Smooth muscle cell (in vitro differentiated cells): ENCODE measurements at regions not wholly inside any gene's neighbourhood (a gene's known extent, or its start where the extent isn't known, plus 50 kb on each side); places are given as distances from the start of the nearest gene placed in this dataset.

Experiments
- DNase-seq: peaks from one replicate; lab custom pipeline; 2025; ENCODE audit not compliant: unreplicated experiment; lab: John Stamatoyannopoulos, UW
- H2AFZ ChIP-seq: fragments of 200-600 bp; sonication (generic); 2 replicates; pipeline ENCODE4 v1.6.0; 2016; ENCODE audit warnings: antibody characterized with exemption, low read depth, mild to moderate bottlenecking
- H3F3A ChIP-seq: fragments of 200-600 bp; sonication (generic); 2 replicates; pipeline ENCODE4 v1.6.0; 2017; ENCODE audit warnings: antibody characterized with exemption, low read depth
- H3K27ac ChIP-seq: fragments of 200-600 bp; sonication (generic); 2 replicates; pipeline ENCODE4 v1.5.1; 2016; ENCODE audit warnings: low read depth, mild to moderate bottlenecking
- H3K27me3 ChIP-seq: fragments of 200-600 bp; sonication (generic); 2 replicates; pipeline ENCODE4 v1.6.1; 2016; ENCODE audit warnings: low read depth, mild to moderate bottlenecking
- H3K36me3 ChIP-seq: fragments of 200-600 bp; sonication (generic); 2 replicates; pipeline ENCODE4 v1.5.1; 2016; ENCODE audit warnings: low read depth
- H3K4me1 ChIP-seq: fragments of 200-600 bp; sonication (generic); 2 replicates; pipeline ENCODE4 v1.5.1; 2016; ENCODE audit warnings: low read depth
- H3K4me2 ChIP-seq: fragments of 200-600 bp; sonication (generic); 2 replicates; pipeline ENCODE4 v1.6.0; 2016; ENCODE audit warnings: mild to moderate bottlenecking
- H3K4me3 ChIP-seq: fragments of 200-600 bp; sonication (generic); 2 replicates; pipeline ENCODE4 v1.5.1; 2016; ENCODE audit warnings: mild to moderate bottlenecking
- H3K79me2 ChIP-seq: fragments of 200-600 bp; sonication (generic); 2 replicates; pipeline ENCODE4 v1.6.0; 2016; ENCODE audit warnings: low read depth, mild to moderate bottlenecking
- H3K9ac ChIP-seq: fragments of 200-600 bp; sonication (generic); 2 replicates; pipeline ENCODE4 v1.6.0; 2016; ENCODE audit warnings: low read depth
- H3K9me3 ChIP-seq: fragments of 200-600 bp; sonication (generic); replicated peaks from 2 replicates; pipeline ENCODE4 v1.5.1; 2016; ENCODE audit warnings: low read depth
- H4K20me1 ChIP-seq: fragments of 200-600 bp; sonication (generic); 2 replicates; pipeline ENCODE4 v1.6.0; 2016; ENCODE audit warnings: low read depth
- WGBS: methylation state at CpG from one replicate; pipeline ENCODE4 v1.1.7; 2016; ENCODE audit warnings: low lambda C conversion rate; 5-methylcytosine and 5-hydroxymethylcytosine counted together
- TF ChIP-seq, protein P1 (sequence below): fragments of 200-600 bp; sonication (generic); IDR thresholded peaks from 2 replicates; pipeline ENCODE4 v1.5.1; 2017; ENCODE audit warnings: borderline replicate concordance, mild to moderate bottlenecking, antibody characterized with exemption; ENCODE audit not compliant: insufficient read depth, poor library complexity, severe bottlenecking

DNA sequence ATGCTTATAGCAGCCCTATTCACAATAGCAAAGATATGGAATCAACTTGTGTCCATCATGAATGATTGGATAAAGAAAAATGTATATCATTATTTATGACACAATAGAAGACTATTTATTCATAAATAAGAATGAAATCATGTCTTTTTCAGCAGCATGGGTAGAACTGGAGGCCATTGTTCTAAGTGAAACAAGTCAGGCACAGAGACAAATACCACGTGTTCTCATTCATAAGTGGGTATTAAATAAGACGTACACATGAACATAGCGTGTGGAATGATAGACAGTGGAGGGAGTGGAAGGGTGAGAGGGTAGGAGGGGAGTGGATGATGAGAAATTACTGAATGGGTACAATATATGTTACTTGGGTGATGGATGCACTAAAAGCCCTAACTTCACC, 762.4 kb downstream of the REEP3 start:
- DNase-seq, result no peak
- WGBS, result 91% methylated on average over 3 of the region's 3 CpGs
- TF ChIP-seq, protein P1, sequence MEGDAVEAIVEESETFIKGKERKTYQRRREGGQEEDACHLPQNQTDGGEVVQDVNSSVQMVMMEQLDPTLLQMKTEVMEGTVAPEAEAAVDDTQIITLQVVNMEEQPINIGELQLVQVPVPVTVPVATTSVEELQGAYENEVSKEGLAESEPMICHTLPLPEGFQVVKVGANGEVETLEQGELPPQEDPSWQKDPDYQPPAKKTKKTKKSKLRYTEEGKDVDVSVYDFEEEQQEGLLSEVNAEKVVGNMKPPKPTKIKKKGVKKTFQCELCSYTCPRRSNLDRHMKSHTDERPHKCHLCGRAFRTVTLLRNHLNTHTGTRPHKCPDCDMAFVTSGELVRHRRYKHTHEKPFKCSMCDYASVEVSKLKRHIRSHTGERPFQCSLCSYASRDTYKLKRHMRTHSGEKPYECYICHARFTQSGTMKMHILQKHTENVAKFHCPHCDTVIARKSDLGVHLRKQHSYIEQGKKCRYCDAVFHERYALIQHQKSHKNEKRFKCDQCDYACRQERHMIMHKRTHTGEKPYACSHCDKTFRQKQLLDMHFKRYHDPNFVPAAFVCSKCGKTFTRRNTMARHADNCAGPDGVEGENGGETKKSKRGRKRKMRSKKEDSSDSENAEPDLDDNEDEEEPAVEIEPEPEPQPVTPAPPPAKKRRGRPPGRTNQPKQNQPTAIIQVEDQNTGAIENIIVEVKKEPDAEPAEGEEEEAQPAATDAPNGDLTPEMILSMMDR, result no peak
- H3K4me2 ChIP-seq, result no peak overlapping the region
- H3K4me1 ChIP-seq, result no peaks in the 10 kb centered on the region
- H3F3A ChIP-seq, result no peaks in the 10 kb centered on the region
- H3K36me3 ChIP-seq, result no peaks in the 10 kb centered on the region
- no peak overlapping the region for H3K9ac ChIP-seq
- no peak overlapping the region for H3K27ac ChIP-seq
- H3K9me3 ChIP-seq, result no peaks in the 10 kb centered on the region
- H4K20me1 ChIP-seq, result no peaks in the 10 kb centered on the region
- no peaks in the 10 kb centered on the region for H3K79me2 ChIP-seq
- H3K27me3 ChIP-seq, result peaks cover 13% of the 10 kb centered on the region
- H2AFZ ChIP-seq, result no peak overlapping the region
- no peak overlapping the region for H3K4me3 ChIP-seq

DNA sequence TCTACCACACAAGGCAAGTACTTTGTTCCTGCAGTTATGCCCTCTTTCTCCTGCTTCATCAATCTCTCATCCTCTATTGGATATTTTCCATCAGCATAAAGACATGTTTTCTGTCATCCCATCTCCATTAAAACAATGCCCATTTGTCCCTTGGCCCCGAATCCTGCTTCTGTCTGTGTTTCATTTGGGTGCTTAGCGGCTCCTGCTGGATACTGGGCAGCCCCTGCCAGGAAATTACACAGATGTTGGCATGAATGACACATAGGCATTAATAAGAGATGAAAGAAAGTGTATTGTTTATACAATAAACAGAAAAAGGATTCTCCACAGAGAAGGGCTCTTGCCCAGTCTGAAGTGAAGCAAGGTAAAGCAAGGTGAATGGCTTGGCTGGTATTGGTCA, 765.3 kb downstream of the REEP3 start:
- H3K27me3 ChIP-seq, result peaks cover 22% of the 10 kb centered on the region
- H3K9me3 ChIP-seq, result no peaks in the 10 kb centered on the region
- H3K4me2 ChIP-seq, result no peak overlapping the region
- H2AFZ ChIP-seq, result no peak overlapping the region
- H3K79me2 ChIP-seq, result no peaks in the 10 kb centered on the region
- WGBS, result 94% methylated on average over 2 of the region's 2 CpGs
- H3K4me1 ChIP-seq, result no peaks in the 10 kb centered on the region
- H3K27ac ChIP-seq, result no peak overlapping the region
- no peaks in the 10 kb centered on the region for H3F3A ChIP-seq
- no peak overlapping the region for H3K9ac ChIP-seq
- no peak for DNase-seq
- H3K4me3 ChIP-seq, result no peak overlapping the region
- TF ChIP-seq, protein P1, result no peak
- H3K36me3 ChIP-seq, result no peaks in the 10 kb centered on the region
- no peaks in the 10 kb centered on the region for H4K20me1 ChIP-seq

DNA sequence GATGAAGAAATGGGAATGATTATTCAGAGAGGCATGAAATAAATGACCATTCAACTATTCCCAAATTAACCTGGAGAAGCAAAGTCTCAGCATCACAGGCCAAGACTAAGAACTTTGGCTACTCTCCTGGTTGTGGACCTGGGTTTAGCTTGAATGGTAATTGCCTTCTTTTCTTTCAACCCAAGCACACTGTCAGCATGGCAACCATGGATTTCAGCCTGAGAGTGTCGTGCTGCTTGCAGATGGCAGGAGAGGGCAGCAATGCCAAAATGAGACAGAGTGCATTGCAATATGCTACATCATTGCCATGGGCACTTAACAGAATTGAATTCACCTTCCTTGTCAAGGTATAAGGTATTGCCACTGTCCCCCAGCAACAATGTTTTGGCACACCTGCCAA, 767.2 kb downstream of the REEP3 start:
- no peak overlapping the region for H2AFZ ChIP-seq
- WGBS, result 96% methylated on average over 1 of the region's 1 CpG
- TF ChIP-seq, protein P1, result no peak
- no peak overlapping the region for H3K4me3 ChIP-seq
- H3K4me1 ChIP-seq, result no peaks in the 10 kb centered on the region
- H3K36me3 ChIP-seq, result no peaks in the 10 kb centered on the region
- H3K79me2 ChIP-seq, result no peaks in the 10 kb centered on the region
- no peak overlapping the region for H3K27ac ChIP-seq
- peaks cover 27% of the 10 kb centered on the region for H3K27me3 ChIP-seq
- no peak for DNase-seq
- H3K9me3 ChIP-seq, result no peaks in the 10 kb centered on the region
- no peaks in the 10 kb centered on the region for H3F3A ChIP-seq
- no peak overlapping the region for H3K4me2 ChIP-seq
- no peak overlapping the region for H3K9ac ChIP-seq
- H4K20me1 ChIP-seq, result no peaks in the 10 kb centered on the region

DNA sequence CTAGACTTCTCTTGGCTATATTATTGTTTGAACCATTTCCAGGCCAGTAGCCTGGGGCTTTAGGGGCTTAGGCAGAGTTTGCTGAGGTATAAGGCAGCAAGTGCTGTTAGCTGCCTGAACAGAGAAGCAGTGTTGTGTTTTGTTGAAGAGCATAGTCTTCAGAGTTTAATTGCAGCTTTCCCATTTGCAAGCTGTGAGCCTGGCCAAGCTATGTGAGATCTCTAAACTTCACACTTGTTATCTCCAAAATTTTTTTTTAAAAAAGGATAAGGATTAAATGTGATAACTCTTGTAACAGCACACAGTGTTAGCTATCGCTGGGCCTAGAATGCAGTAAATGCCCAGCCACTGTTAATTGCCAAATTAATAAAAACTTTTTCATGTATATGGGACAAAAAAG, 782.4 kb downstream of the REEP3 start:
- H3K79me2 ChIP-seq, result no peaks in the 10 kb centered on the region
- no peaks in the 10 kb centered on the region for H3K27me3 ChIP-seq
- H3K4me2 ChIP-seq, result no peak overlapping the region
- H3F3A ChIP-seq, result no peaks in the 10 kb centered on the region
- H3K9me3 ChIP-seq, result no peaks in the 10 kb centered on the region
- no peak overlapping the region for H3K4me3 ChIP-seq
- no peak for DNase-seq
- H3K4me1 ChIP-seq, result no peaks in the 10 kb centered on the region
- H3K9ac ChIP-seq, result no peak overlapping the region
- WGBS, result 67% methylated on average over 1 of the region's 1 CpG
- TF ChIP-seq, protein P1, result no peak
- H3K36me3 ChIP-seq, result no peaks in the 10 kb centered on the region
- no peak overlapping the region for H2AFZ ChIP-seq
- no peaks in the 10 kb centered on the region for H4K20me1 ChIP-seq
- no peak overlapping the region for H3K27ac ChIP-seq
